ENCODE measurements at regions not wholly inside any gene's neighbourhood (a gene's known extent, or its start where the extent isn't known, plus 50 kb on each side); places are given as distances from the start of the nearest gene placed in this dataset.

GRCh38 chr4:133921280-133922195, 280.1 kb downstream of the PABPC4L start:
- Mint-ChIP-seq H3K4me1 (peaks cover 4 to 7% of the 10 kb centered on the region in 2 experiments; a peak in 3 of 4 replicates), H3K4me3 (no peak overlapping the region), H3K27ac (peak overlapping the region in 2 of 3 experiments; percentile 28 to 43; a peak in 2 of 7 replicates), H3K9me3 (no peaks in the 10 kb centered on the region; a peak in 1 of 5 replicates), H3K36me3 (ENCODE audit: insufficient read depth in 1 of 3, low read depth in 3 of 3) (no peaks in the 10 kb centered on the region), H3K27me3 (ENCODE audit: low read depth) (no peaks in the 10 kb centered on the region)
- no peak overlapping the region for H3K23ac ChIP-seq (ENCODE audit: insufficient read length, low read depth, low read length)
- no peak overlapping the region for H2BK20ac ChIP-seq (ENCODE audit: low read depth, low read length, poor library complexity, severe bottlenecking)
- H3K27me3 ChIP-seq (ENCODE audit: insufficient read depth, low read length), result no peaks in the 10 kb centered on the region
- no peak overlapping the region for H2BK5ac ChIP-seq (ENCODE audit: insufficient read length, low read length)
- no peak overlapping the region for H2BK12ac ChIP-seq (ENCODE audit: insufficient read length, low read depth, low read length)
- H2AK5ac ChIP-seq (ENCODE audit: insufficient read length, low read length), result no peak overlapping the region
- no peak for TF ChIP-seq CTCF (conservative IDR thresholded peaks at IDR 0.05)
- no peaks in the 10 kb centered on the region for H3K79me1 ChIP-seq (ENCODE audit: insufficient read depth, low read depth, low read length, poor library complexity, severe bottlenecking)
- H4K20me1 ChIP-seq (ENCODE audit: control insufficient read depth, insufficient read depth, insufficient read length), result no peaks in the 10 kb centered on the region
- no peak overlapping the region for H3K27ac ChIP-seq (ENCODE audit: insufficient read length, low read depth, low read length)
- no peak overlapping the region for H4K8ac ChIP-seq (replicated peaks; ENCODE audit: insufficient read length, low read depth, low read length)
- no peak overlapping the region for H3K14ac ChIP-seq (ENCODE audit: insufficient read depth, low read length)
- no peak overlapping the region for H4K91ac ChIP-seq (ENCODE audit: insufficient read length, low read depth, low read length)
- no peak overlapping the region for H3K56ac ChIP-seq (ENCODE audit: insufficient read length, low read depth, low read length)
- H3K23me2 ChIP-seq (ENCODE audit: insufficient read length, low read depth, low read length, poor library complexity, severe bottlenecking), result no peaks in the 10 kb centered on the region
- 0 out of 2 replicates have a peak, but pooled peaks cover 2% of the 10 kb centered on the region for H3K4me1 ChIP-seq (ENCODE audit: insufficient read depth, low read length)
- H3K4me2 ChIP-seq (ENCODE audit: insufficient read depth, insufficient read length, low read length), result no peak overlapping the region
- no peak overlapping the region for H2BK120ac ChIP-seq (ENCODE audit: low read depth, low read length, poor library complexity, severe bottlenecking)
- no peaks in the 10 kb centered on the region for H3K79me2 ChIP-seq (ENCODE audit: insufficient read depth, low read length)
- no peak overlapping the region for H2AFZ ChIP-seq (ENCODE audit: low read length)
- H3K9me3 ChIP-seq (ENCODE audit: control insufficient read depth, low read depth, low read length), result no peaks in the 10 kb centered on the region
- H2BK15ac ChIP-seq (ENCODE audit: low read depth, low read length), result no peak overlapping the region
- H3K4ac ChIP-seq (ENCODE audit: low read depth, low read length), result no peak overlapping the region
- no peak for DNase-seq
- H3K9ac ChIP-seq (ENCODE audit: extremely low read depth, insufficient read length, low read length), result no peak overlapping the region
- no peak overlapping the region for H3T11ph ChIP-seq (ENCODE audit: low read length)
- no CpG with 5 or more reads among the region's 8 CpGs for WGBS (ENCODE audit: extremely low coverage, insufficient read length, low lambda C conversion rate)
- H4K5ac ChIP-seq (ENCODE audit: insufficient read length, low read depth, low read length), result no peak overlapping the region
- no peak overlapping the region for H3K18ac ChIP-seq (ENCODE audit: insufficient read length, low read depth, low read length)

Data from H9 (cell line).